Neural progenitor cell (in vitro differentiated cells): ENCODE measurements at regions not wholly inside any gene's neighbourhood (a gene's known extent, or its start where the extent isn't known, plus 50 kb on each side); places are given as distances from the start of the nearest gene placed in this dataset.

Experiments used
- CTCF ChIP-seq: fragments of 200-600 bp; sonication (generic); IDR thresholded peaks from 2 replicates; pipeline ENCODE4 v1.5.1; 2017; ENCODE audit warnings: antibody characterized with exemption, mild to moderate bottlenecking
- EZH2 ChIP-seq: fragments of 200-600 bp; sonication (generic); IDR thresholded peaks from 2 replicates; pipeline ENCODE4 v1.6.1; 2017; ENCODE audit warnings: antibody characterized with exemption, mild to moderate bottlenecking, moderate library complexity
- EZH2phosphoT487 ChIP-seq: fragments of 200-600 bp; sonication (generic); IDR thresholded peaks from 2 replicates; pipeline ENCODE4 v1.6.1; 2017; ENCODE audit warnings: antibody characterized with exemption

GRCh38 chr4:135357091-135357490 lies 1155.5 kb upstream of the PABPC4L start:
- no peak for TF ChIP-seq CTCF
- TF ChIP-seq EZH2phosphoT487 = no peak
- no peak for TF ChIP-seq EZH2
